ENCODE measurements at regions not wholly inside any gene's neighbourhood (a gene's known extent, or its start where the extent isn't known, plus 50 kb on each side); places are given as distances from the start of the nearest gene placed in this dataset.

DNA sequence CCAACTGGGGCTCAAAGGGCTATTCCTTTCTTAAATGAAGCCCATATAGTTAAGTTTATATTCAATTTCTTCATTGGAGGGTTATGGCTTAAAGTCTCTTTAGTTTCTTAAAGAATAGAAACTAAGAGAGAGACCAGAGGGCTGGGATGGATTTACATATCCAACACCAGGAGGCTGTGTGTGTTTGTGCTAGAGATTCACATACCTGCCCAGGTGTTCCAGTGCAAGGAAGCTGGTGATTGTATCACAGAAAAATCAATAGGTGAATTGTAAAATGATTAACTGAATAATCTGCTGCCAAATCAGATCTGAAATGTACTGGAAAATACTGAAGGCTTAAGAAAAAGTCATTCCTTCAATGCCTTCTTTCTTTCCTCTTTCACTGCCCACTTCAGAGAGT, 148.2 kb upstream of the BDNF start (continued):
- TF ChIP-seq E2F6 (IDR thresholded peaks at IDR 0.05) = no peak
- no peak for TF ChIP-seq NANOG (IDR thresholded peaks at IDR 0.05; ENCODE audit: insufficient read depth, low read depth, low read length, poor library complexity, severe bottlenecking)
- no peak for TF ChIP-seq BACH1 (IDR thresholded peaks at IDR 0.05; ENCODE audit: low read length)
